Heart left ventricle (tissue), 13 donors: ENCODE measurements at regions not wholly inside any gene's neighbourhood (a gene's known extent, or its start where the extent isn't known, plus 50 kb on each side); places are given as distances from the start of the nearest gene placed in this dataset.

ENCODE experiments used
- CTCF ChIP-seq, 12 donors: fragments of 200-600 bp; sonication (generic) in 4 of 12; IDR thresholded peaks; one replicate each; pipeline versions ENCODE4 v1.5.0 to v1.8.0; 2018 to 2022; ENCODE audit warnings: antibody characterized with exemption in 12 of 12, mild to moderate bottlenecking in 5 of 12
- POLR2A ChIP-seq, 2 donors: fragments of 450-650 bp; IDR thresholded peaks; one replicate each; pipeline ENCODE4 v1.6.1; 2017; ENCODE audit warnings: antibody characterized with exemption in 2 of 2, mild to moderate bottlenecking in 2 of 2, moderate library complexity in 2 of 2
- donor health status: ischemic (EF 13 %, LVEDD 7.1; RV severe dilation, severe dysfunction).
- donor health status: DM: no; HTN: yes; CAD: no.
- donor health status: DM: no; HTN: no; CAD: no.
- donor health status: ischemic (EF 25% LVEDD 6.9; RV normal size, moderate dysfunction).
- donor health status: ischemic (EF 25% LVEDD 5.7; RV mildly dilated, moderate dysfunction).
- donor health status: ischemic (EF 35%, LVEDD 5.7; RV mildly dilated, moderate dysfunction).
- donor health status: nonischemic (EF 11% LVEDD 7.7; RV severe dilation, severe dysfunction).
- donor health status: DM: yes; HTN: yes; CAD: no.
- donor health status: PGD.
- donor health status: ischemic (EF 29% LVEDD 5.4; RV normal size, mild dysfunction).
- donor health status: nonischemic (EF 23%, LVEDD 6.1; RV moderate dilation, normal function).

- TF ChIP-seq CTCF (IDR thresholded peaks at IDR 0.05) (no peak), POLR2A (IDR thresholded peaks at IDR 0.05) (no peak)
Measured at GRCh38 chr5:63570752-63571151, 391.5 kb downstream of the HTR1A start.
